NCI-H187 (cell line): ENCODE measurements at regions not wholly inside any gene's neighbourhood (a gene's known extent, or its start where the extent isn't known, plus 50 kb on each side); places are given as distances from the start of the nearest gene placed in this dataset.

Source experiments
- DNase-seq, 2 experiments: peaks; one replicate each; lab custom pipeline; 2025; lab: John Stamatoyannopoulos, UW

GRCh38 chr2:180058993-180059392 lies 51.9 kb upstream of the CWC22 start:
- DNase-seq: no peak

DNA sequence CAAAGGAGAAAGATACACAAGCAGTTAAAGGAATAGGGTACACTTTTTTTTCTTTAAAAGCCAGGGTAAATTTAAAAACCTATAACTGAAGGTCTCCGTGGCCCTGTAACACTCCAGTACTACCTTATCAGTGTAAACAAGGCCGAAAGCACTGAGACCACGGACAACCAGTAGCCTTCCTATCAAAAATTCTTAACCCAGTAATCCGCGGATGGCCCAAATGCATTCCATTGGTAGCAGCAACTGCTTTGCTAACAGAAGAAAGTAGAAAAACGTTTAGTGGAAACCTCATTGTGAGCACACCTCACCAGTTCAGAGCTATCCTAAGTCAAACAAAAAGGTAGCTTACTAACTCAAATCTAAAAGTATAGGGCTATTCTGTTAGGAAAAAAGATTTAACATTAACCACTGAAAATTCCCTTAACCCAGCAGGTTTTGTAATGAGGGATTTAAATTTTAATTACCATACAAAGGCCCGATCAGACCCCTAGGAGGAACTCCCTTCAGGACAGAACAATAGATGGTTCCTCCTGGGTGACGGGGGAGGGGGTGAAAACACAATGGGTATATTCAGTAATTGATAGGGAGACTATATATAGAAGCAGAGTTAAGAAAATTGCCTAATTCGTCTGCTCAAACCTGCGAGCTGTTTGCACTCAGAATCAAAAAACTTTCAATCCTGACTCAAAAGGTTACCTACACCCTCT lies 50.8 kb upstream of the CWC22 start:
- no peak for DNase-seq
